GM12865 (cell line): ENCODE measurements at regions not wholly inside any gene's neighbourhood (a gene's known extent, or its start where the extent isn't known, plus 50 kb on each side); places are given as distances from the start of the nearest gene placed in this dataset.

Experiments
- DNase-seq: peaks from one replicate; pipeline ENCODE4 v3.0.0; 2010; ENCODE audit warnings: low read depth
- H3K4me3 ChIP-seq: 2 replicates; pipeline ENCODE4 v1.5.1; 2011; ENCODE audit warnings: mild to moderate bottlenecking, low read depth, low read length, control low read depth
- TF ChIP-seq, protein P1 (sequence below): IDR thresholded peaks from 2 replicates; pipeline ENCODE4 v1.5.1; 2011; ENCODE audit warnings: low read length, control low read depth, low read depth, inconsistent platforms; ENCODE audit not compliant: insufficient read depth; ENCODE audit errors: missing control alignments

DNA sequence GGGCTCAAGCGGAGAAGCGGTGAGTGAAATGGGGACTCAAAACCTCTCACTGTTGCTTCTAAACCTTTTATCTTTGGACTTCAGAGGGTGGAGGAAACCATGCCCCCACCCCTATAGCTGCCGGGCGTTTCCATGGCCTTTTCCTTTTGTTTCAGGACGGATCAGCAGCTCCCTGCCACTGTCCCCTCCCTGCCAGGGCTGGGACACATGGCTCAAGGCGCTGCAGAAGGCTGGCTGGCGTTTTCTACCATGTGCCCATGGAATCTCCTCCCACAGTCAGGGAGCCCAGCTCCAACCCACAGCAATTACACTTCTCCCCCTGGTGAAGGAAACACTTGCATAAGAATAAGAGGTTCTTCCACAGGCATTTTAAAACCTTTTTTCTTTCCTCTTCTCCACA, 812.7 kb downstream of the PLA2G4A start:
- DNase-seq, result no peak
- TF ChIP-seq, protein P1, sequence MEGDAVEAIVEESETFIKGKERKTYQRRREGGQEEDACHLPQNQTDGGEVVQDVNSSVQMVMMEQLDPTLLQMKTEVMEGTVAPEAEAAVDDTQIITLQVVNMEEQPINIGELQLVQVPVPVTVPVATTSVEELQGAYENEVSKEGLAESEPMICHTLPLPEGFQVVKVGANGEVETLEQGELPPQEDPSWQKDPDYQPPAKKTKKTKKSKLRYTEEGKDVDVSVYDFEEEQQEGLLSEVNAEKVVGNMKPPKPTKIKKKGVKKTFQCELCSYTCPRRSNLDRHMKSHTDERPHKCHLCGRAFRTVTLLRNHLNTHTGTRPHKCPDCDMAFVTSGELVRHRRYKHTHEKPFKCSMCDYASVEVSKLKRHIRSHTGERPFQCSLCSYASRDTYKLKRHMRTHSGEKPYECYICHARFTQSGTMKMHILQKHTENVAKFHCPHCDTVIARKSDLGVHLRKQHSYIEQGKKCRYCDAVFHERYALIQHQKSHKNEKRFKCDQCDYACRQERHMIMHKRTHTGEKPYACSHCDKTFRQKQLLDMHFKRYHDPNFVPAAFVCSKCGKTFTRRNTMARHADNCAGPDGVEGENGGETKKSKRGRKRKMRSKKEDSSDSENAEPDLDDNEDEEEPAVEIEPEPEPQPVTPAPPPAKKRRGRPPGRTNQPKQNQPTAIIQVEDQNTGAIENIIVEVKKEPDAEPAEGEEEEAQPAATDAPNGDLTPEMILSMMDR, result no peak
- no peak overlapping the region for H3K4me3 ChIP-seq

DNA sequence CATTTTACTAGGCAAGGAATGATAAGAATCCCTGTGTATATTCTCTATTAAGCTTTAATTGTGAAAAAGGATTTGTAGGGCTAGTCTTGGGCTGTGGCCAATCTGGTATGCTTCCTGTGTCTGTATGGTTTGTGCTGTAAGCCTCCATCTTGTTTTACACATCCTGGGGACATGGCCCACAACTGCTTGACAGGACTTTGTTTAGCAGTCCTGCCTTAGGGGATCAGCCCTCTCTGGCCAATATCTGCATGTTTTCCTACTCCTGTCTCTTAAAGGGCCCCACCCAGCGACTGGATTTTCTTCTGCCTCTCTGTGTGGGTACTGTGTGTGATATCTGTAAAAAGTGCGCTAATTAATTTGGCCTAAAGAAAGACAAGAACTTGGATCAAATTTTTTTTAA, 813.2 kb downstream of the PLA2G4A start:
- H3K4me3 ChIP-seq, result no peak overlapping the region
- TF ChIP-seq, protein P1, result no peak
- DNase-seq, result no peak

DNA sequence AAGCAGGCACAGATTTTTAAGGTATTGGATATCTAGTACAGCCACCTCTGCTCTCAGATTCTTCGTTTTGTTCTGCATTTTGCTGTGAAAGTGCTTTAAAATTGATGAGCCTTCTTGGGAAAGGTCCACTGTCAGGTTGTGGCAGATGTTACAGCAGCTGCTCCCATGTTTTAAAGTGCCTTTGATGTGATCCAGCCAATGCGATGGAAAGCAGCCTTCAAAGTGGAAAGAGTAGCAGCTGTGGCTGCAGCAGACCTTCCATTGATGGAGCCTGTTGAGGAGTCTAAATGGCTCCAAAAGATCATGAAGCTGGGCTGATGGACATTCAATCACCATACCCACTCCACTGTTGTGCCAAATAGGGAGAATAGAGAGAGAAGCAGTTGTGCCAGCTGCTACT, 816.9 kb downstream of the PLA2G4A start:
- DNase-seq, result no peak

DNA sequence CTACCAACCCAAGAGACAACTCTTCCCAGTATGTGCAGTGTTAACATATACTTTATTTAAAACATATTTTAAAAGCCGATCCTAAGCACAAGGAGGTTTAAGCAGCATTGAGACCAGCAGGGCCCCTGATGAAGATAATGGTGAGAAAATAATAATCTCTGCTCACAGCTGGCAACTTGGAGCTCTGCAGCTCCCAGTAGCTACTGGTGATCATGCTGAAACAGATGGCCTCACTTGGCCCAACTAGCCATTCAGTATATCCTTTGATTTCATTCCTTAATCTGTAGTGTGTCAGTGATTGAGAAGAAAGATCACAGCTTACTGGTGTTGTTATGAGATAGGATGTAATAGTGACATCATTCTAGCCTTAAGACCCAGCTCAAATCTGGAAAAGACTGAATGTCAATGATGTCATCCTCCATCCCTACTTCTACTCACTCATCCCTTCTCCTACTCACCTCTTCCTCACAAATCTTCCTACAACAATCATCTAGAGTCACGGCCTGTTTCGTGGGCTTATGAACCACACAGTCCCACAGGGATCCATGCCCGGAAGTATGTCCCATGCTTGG, 817.9 kb downstream of the PLA2G4A start:
- no peak overlapping the region for H3K4me3 ChIP-seq
- TF ChIP-seq, protein P1, result no peak
- no peak for DNase-seq

More for the DNA sequence above, 816.9 kb downstream of the PLA2G4A start:
- TF ChIP-seq, protein P1, result no peak
- H3K4me3 ChIP-seq, result no peak overlapping the region

DNA sequence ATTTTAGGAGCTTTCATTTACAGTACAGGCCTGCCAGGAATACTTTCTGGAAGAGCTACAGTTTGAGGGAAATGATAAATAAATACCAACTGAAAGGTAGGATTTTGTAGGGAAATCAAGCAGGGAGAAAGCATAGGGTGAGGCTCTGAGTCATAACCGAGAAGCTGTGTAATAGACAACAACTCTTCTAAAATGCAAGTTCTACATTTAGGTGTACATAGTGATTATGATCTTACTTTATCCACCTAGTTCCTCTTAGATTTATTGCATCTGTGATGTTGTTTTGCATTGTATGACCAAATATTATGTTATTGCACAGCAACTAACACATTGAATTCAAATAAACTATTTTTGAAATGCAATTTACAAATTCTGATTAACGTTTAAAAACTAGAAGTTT, 819.3 kb downstream of the PLA2G4A start:
- TF ChIP-seq, protein P1, result no peak
- H3K4me3 ChIP-seq, result no peak overlapping the region
- no peak for DNase-seq

DNA sequence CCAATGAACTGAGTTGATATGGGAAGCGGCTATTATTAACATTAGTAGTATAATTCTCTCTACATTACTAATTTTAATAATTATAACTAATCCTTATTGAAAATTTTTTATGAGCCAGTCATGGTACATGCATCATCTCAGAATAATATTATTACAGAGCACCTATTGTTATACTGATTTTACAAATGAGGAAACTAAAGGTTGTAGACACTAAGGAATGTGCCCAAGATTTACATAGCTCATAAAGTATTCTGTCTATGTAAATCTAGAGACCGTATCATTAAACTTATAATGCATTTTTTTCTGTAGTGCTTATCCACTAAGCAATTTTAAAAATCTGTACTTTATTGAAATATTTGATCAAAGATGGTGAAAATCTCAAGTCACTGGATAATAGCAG, 825.9 kb downstream of the PLA2G4A start:
- no peak overlapping the region for H3K4me3 ChIP-seq
- TF ChIP-seq, protein P1, result no peak
- DNase-seq, result no peak

DNA sequence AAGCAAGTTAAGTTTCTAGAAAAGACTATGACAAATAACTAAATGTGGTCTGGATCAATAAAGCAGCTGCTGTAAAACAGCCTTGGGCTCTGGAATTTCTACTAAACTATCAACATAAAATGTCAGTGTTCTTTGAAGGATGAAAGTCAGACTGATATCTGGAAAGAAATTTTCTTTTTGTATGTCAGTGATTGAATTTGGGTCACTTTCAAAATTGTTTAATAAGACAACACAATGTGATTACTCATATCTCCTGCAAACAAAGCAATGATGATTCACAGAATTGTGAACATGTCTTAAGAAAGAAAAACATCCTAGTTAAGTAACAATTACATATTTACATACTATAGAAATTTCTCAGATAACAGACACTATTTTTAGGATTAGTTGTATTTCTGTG, 826.4 kb downstream of the PLA2G4A start:
- TF ChIP-seq, protein P1, result no peak
- no peak for DNase-seq
- no peak overlapping the region for H3K4me3 ChIP-seq
